ENCODE measurements at regions not wholly inside any gene's neighbourhood (a gene's known extent, or its start where the extent isn't known, plus 50 kb on each side); places are given as distances from the start of the nearest gene placed in this dataset.

- TF ChIP-seq, protein P1, sequence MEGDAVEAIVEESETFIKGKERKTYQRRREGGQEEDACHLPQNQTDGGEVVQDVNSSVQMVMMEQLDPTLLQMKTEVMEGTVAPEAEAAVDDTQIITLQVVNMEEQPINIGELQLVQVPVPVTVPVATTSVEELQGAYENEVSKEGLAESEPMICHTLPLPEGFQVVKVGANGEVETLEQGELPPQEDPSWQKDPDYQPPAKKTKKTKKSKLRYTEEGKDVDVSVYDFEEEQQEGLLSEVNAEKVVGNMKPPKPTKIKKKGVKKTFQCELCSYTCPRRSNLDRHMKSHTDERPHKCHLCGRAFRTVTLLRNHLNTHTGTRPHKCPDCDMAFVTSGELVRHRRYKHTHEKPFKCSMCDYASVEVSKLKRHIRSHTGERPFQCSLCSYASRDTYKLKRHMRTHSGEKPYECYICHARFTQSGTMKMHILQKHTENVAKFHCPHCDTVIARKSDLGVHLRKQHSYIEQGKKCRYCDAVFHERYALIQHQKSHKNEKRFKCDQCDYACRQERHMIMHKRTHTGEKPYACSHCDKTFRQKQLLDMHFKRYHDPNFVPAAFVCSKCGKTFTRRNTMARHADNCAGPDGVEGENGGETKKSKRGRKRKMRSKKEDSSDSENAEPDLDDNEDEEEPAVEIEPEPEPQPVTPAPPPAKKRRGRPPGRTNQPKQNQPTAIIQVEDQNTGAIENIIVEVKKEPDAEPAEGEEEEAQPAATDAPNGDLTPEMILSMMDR (IDR thresholded peaks at IDR 0.05), result no peak
- no peak for TF ChIP-seq POLR2A (IDR thresholded peaks at IDR 0.05)
These were observed 135.8 kb upstream of the SCAF11 start for GRCh38 chr12:46126050-46126727.
